HTR-8/SVneo (cell line): ENCODE measurements at regions not wholly inside any gene's neighbourhood (a gene's known extent, or its start where the extent isn't known, plus 50 kb on each side); places are given as distances from the start of the nearest gene placed in this dataset.
"Not testable (repeated sequence)": the region's sequence is repeated elsewhere in the genome, so short reads cannot be mapped to it uniquely, and the experiment has no call there.

Experiments used
- DNase-seq: peaks from one replicate; pipeline ENCODE4 v3.0.0; 2011; ENCODE audit warnings: low spot score, mixed read lengths; ENCODE audit not compliant: insufficient read length
- FAIRE-seq: peaks from 2 replicates; lab custom pipeline; 2011; peaks lifted over from hg19 to GRCh38; lab: Jason Lieb, UNC

DNA sequence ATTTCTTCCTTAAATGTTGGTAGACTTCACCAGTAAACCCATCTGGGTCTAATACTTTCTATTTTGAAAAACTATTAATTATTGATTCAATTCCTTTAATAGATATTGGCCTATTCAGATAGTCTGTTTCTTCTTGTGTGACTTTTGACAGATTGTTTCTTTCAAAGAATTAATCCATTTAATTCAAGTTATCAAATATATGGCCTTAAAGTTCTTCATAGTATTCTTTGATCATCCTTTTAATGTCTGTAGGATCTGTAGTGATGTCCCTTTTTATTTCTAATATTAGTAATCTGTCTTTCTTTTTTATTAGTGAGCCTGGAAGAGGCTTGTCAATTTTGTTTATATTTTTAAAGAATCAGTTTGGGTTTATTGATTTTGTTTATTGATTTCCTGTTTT lies 190.0 kb downstream of the SLC38A4 start:
- no peak for FAIRE-seq
- no peak for DNase-seq

DNA sequence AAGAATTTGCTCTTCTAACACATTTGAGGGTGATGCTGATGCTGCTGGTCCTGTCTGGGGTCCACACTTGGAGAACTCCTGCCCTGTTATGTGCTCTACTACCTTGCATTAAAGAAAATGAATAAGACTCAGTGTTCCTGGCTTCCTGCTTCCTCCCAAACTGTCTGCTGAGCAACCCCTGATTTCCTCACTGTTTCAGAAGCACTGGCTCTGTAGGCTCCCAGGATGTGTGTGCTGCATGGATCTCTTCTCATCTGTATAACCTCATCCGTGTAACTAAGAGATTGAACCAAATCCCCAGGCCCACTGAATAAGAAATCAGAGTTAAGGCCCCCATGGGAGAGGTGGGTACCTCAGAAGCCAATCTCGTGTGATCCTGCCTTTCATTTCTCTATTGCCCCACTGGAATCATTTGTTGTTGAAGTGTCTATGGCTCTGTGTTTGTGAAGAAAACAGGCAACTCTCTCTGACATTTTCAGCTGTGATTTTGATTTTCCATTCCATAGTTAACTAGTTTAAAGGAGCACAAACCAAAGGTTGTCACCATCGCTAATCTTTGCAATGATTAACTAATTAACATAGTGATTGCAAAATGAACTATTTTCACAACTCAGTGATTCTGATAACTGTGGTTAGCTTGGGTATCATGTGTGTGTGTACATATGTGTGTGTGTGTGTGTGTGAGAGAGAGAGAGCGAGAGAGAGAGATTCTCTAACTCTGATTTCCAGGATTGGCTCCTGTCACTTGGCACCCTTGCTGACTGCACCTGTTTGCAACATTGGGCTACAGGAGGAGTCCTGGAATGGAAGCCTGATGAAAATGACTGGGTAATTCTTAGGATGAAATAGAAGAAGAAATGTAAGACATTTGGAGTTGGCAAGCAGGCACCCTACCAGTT lies 196.2 kb downstream of the SLC38A4 start:
- no peak for FAIRE-seq

DNA sequence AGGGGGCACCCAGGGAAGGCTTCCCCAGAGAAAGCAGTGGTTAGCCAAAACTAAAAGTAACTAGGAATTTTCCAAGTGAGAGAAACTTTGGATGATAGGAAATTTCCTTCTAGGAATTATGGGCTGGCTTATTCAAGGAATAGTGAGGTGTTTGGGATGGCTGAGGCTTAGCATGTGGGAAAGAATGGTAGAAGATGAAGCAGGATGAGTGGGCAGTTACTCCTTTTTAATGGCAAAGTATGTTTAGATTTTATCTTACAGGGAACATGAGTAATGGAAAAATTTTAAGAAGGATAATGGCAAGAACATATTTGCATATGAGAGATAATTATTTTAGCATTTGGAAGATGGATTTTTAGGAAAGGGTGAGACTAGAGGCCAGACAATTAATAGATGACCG lies 197.6 kb downstream of the SLC38A4 start:
- DNase-seq, result no peak
- FAIRE-seq, result no peak

More for the DNA sequence above, 196.2 kb downstream of the SLC38A4 start:
- no peak for DNase-seq

DNA sequence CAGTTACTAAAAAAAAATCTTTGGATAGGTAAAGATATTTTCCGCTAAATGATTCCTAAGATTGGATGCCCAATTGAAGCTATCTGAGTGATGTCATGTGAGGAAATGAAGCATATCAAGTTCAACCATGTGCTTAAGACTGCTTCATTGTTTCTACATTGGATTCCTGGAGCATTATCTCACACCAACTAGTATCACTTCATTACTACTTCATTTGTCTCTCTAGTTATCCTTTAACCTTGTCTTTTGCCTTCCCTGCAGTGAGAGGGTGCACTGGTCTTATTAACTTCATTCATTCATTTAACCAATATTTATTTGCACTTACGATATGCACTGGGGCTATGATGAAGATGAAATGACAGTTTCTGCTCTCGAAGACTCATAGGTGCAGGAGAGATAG lies 198.1 kb downstream of the SLC38A4 start:
- DNase-seq (no peak), FAIRE-seq (no peak)

DNA sequence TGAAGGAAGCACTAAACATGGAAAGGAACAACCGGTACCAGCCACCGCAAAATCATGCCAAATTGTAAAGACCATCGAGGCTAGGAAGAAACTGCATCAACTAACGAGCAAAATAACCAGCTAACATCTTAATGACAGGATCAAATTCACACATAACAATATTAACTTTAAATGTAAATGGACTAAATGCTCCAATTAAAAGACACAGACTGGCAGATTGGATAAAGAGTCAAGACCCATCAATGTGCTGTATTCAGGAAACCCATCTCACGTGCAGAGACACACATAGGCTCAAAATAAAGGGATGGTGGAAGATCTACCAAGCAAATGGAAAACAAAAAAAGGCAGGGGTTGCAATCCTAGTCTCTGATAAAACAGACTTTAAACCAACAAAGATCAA lies 206.3 kb downstream of the SLC38A4 start:
- FAIRE-seq, DNase-seq: not testable (repeated sequence)

DNA sequence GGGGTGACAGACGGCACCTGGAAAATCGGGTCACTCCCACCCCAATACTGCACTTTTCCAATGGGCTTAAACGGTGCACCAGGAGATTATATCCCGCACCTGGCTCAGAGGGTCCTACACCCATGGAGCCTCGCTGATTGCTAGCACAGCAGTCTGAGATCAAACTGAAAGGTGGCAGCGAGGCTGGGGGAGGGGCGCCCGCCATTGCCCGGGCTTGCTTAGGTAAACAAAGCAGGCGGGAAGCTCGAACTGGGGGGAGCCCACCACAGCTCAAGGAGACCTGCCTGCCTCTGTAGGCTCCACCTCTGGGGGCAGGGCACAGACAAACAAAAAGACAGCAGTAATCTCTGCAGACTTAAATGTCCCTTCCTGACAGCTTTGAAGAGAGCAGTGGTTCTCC lies 208.1 kb downstream of the SLC38A4 start:
- FAIRE-seq, DNase-seq: not testable (repeated sequence)

DNA sequence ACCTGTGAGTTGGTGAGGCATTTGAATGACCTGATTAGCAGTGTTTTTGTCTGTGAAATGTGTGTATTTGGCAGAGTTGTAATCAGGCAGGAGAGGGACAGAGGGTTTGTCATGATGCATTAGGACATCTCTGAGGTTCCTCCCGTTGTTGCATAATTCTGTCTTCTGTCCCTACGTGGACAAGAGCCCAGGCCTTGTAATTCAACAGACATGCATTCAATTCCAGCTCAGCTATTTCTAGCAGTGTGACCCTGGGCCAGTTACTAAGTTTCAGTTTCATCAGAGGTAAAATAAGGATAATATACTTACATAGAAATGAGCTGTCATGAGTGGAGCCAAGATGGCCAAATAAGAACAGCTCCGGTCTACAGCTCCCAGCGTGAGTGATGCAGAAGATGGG lies 208.6 kb downstream of the SLC38A4 start:
- DNase-seq (no peak), FAIRE-seq (no peak)

DNA sequence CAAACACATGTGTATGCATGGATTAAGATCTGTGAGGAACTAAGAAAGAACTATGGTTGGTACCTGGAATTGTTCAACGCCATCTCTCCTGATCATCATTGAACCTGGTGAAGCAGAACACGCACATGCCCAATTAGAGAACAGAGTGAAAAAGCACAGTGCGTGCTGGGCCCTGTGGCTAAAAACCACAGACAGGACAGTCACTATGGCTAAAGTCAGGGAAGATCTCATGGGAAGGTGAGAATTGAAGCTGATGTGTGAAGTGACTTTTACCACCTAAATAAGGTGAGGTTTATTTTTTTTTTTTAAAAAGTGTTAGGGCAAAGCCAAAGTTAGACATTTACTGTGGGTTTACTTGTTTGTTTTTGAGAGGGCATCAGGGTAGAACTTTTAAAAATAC lies 215.0 kb downstream of the SLC38A4 start:
- FAIRE-seq (no peak), DNase-seq (no peak)

DNA sequence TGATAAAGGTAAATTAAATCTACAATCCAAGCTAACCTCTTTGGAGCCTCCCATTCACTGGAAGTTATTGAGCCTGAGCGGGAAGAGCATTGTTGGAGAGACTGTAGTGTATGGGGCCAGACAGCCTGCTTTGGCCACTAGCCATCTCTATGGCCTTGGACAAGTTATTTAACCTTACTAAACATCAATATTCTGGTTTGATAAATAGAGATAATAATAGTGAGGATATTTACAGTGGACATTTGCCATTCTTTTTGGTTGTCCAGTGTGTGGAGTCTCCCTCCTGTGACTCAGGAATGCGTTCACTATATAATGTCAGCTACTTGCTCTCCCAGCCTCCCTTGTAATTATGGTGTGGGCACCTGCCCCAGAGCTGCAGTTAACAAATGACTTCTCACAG lies 216.1 kb downstream of the SLC38A4 start:
- no peak for FAIRE-seq
- no peak for DNase-seq

DNA sequence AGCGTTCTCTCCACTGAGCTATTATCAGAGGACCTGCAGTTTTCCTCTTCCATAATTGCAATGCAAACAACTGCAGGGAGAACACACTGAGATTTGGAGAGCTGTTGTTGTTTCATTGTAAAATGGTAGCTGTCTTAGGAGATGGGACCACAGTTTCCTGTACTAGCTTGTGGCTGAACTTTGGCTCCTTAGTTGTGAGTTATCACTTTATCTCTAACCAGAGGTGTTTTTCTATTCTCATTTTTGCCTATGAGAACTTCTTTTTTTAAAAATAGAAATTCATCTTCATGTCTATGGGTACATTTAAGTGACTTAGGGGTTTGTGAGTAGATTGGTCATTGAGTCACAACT lies 216.5 kb downstream of the SLC38A4 start:
- FAIRE-seq, result no peak
- DNase-seq, result no peak

DNA sequence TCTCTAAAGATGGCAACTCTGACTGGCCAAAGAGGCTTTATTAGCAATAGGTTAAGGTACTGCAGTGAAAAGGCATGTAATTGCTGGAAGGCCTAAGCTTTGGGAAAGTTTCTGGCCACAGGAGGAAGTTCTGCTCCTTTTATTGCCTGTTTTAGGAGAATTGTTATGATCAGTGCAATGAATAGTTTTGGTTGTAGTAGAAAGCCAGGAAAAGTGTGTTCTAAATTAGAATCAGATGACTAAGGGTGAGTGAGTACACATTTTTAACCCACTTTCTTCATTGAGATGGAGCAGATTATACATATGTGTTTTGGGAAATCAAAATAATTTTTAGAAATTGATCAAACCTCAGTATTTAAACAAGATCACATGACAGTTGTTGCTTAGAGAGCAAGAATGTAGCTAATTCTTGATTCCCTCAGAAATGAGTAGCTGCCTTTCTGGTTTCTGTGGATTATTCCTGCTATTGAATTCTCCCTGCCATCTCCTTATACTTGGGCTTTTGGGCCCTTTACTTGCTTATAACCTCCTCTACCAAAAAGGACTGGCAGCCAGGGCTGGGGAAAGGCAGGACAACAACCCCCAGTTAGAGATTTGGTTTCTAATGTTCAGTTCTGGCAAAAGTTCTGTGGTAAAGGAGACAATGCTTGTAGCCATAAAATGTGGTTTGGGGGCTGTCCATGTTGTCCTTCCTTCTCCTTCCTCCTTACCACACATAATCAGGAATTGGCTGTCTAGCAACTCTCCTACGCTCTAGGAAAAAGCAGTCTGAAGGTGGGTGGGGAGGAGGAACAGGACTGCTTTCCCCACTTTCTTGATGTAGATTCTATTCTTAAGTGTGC lies 217.1 kb downstream of the SLC38A4 start:
- DNase-seq (no peak), FAIRE-seq (no peak)

DNA sequence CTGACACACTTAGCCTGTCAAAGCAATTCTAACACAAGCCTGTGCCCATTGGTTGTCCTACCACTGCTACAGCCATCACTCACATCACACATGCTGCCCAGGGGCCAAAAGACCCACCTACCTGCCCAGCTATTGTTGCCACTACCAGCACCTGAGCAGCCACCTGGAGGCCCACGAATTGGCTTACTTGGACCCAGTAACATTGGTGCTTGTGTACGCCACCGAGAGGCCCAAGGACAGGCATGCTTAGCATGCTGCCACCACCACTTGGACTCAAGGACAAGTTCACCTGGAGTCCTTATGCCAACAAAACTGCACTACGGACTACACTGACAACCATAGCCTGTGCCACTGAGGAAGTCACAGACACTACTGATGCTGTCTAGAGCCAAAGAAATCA lies 221.1 kb downstream of the SLC38A4 start:
- FAIRE-seq (no peak), DNase-seq (no peak)

DNA sequence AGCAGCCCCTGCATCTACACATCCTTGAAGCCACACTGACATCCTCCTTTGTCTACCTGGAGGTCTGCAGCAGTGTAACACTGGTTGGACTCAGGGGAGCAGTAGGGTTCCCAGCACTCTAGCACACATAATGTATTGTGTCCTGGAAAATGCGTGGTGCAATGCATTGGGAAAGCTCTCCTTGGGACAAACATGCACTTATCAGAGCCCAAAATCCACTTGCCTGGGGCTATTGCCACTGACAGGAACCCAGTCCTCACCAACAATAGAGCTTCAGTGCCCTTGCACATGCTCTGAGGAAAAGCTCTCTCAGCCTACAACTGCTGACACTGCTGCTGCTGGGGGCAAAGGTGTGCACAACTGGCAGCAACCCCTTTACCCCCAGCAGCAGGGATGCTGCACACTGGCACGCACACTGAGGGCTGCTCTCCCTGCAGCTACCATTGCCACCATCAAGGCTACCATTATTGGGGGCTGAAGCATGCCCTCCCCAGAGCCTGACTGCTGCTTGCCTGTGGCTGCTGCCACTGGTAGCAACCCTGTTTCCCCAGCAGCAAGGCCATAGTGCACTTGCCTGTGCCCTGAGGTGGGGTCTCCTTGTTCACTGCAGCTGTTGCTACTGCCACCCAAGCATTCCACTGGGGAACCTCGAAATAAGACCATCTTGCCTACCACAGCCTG lies 221.9 kb downstream of the SLC38A4 start:
- no peak for FAIRE-seq
- DNase-seq, result no peak

DNA sequence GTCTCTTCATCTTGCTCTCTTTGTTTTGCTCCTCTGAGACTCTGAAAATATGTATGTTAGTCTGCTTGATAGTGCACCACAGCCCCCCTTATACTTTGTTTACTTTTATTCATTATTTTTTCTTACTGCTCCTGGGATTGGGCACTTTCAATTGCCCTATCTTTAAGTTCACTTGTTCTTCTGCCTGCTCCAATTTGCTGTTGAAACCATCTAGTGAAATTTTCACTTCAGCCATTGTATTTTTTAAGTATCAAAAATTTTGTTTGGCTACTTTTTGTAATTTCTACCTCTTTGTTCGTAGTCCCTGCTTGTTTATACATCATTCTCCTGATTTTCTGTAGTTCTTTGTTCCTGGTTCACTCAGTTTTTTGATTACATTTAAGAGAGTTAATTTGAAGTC lies 223.3 kb downstream of the SLC38A4 start:
- FAIRE-seq (no peak), DNase-seq (no peak)

DNA sequence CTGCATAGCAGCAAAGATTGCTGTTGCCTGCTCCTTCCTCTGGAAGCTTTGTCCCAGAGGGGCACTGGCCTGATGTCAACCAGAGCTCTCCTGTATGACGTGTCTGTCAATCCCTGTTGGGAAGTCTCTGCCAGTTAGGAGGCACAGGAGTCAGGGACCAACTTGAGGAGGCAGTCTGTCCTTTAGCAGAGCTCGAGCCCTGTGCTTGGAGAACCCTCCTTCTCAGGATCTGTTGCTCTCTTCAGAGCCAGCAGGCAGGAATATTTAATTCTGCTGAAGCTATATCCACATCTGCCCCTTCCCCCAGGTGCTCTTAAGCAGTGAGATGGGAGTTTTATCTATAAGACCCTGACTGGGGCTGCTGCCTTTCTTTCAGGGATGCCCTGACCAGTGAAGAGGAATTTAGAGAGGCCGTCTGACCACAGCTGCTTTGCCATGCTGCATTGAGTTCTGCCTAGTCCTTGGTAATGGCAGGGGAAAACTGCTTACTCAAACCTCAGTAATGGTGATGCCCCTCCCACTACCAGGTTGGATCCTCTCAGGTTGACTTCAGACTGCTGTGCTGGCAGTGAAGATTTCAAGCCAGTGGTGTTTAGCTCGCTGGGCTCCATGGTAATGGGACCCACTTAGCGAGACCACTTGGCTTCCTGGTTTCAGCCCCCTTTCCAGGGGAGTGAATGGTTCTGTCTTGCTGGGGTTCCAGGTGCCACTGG lies 218.6 kb upstream of the SLC38A2 start:
- DNase-seq (no peak), FAIRE-seq (no peak)

DNA sequence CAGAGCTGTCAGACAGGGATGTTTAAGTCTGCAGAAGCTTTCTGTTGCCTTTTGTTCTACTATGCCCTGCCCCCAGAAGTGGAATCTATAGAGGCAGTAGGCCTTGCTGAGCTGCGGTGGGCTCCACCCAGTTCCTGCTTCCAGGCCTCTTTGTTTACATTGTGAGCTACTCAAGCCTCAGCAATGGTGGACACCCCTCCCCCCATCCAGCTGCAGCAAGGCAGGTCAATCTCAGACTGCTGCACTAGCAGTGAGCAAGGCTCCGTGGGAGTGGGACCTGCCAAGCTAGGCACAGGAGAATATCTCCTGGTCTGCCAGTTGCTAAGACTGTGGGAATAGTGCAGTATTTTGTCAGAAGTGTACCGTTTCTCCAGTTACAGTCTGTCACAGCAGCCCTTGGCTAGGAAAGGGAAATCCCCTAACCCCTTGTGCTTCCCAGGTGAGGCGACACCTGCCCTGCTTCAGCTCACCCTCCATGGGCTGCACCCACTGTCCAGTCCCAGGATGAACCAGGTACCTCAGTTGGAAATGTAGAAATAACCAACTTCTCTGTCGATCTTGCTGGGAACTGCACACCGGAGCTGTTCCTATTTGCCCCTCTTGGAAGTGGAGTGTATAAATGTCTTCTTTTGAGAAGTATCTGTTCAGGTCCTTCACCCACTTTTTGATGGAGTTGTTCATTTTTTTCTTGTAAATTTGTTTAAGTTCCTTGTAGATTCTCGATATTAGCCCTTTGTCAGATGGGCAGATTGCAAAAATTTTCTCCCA lies 213.5 kb upstream of the SLC38A2 start:
- FAIRE-seq (no peak), DNase-seq (no peak)

DNA sequence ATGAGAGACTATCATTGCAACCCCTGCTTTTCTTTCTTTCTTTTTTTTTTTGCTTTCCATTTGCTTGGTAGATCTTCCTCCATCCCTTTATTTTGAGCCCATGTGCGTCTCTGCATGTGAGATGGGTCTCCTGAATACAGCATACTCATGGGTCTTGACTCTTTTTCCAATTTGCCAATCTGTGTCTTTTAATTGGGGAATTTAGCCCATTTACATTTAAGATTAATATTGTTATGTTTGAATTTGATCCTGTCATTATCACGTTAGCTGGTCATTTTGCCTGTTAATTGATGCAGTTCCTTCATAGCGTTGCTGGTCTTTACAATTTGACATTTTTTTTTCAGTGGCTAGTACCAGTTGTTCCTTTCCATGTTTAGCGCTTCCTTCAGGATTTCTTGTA lies 211.5 kb upstream of the SLC38A2 start:
- DNase-seq, FAIRE-seq: not testable (repeated sequence)

DNA sequence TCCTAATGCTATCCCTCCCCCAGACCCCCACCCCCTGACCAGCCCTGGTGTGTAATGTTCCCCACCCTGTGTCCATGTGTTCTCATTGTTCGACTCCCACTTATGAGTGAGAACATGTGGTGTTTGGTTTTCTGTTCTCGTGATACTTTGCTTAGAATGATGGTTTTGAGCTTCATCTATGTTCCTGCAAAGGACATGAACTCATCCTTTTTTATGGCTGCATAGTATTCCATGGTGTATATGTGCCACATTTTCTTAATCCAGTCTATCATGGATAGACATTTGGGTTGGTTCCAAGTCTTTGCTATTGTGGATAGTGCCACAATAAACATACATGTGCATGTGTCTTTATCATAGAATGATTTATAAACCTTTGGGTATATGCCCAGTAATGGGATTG lies 209.4 kb upstream of the SLC38A2 start:
- not testable (repeated sequence) for DNase-seq, FAIRE-seq

DNA sequence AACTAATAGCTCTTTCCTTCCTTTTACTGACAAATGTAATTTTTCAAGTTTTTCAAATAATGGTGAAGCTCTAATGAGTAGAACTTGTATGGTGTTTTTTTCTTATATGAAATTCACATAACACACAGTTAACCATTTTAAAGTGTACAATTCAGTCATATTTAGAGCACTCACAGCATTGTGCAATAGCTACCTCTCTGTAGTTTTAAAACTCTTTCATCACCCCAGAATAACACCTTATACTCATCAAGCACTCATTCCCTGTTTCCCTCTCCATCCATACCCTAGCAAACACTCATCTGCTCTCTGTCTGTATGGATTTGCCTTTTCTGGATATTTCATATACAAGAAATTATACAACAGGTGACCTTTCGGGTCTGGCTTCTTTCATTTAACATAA lies 207.9 kb upstream of the SLC38A2 start:
- FAIRE-seq (no peak), DNase-seq (no peak)
